ENCODE measurements at regions not wholly inside any gene's neighbourhood (a gene's known extent, or its start where the extent isn't known, plus 50 kb on each side); places are given as distances from the start of the nearest gene placed in this dataset.

DNA sequence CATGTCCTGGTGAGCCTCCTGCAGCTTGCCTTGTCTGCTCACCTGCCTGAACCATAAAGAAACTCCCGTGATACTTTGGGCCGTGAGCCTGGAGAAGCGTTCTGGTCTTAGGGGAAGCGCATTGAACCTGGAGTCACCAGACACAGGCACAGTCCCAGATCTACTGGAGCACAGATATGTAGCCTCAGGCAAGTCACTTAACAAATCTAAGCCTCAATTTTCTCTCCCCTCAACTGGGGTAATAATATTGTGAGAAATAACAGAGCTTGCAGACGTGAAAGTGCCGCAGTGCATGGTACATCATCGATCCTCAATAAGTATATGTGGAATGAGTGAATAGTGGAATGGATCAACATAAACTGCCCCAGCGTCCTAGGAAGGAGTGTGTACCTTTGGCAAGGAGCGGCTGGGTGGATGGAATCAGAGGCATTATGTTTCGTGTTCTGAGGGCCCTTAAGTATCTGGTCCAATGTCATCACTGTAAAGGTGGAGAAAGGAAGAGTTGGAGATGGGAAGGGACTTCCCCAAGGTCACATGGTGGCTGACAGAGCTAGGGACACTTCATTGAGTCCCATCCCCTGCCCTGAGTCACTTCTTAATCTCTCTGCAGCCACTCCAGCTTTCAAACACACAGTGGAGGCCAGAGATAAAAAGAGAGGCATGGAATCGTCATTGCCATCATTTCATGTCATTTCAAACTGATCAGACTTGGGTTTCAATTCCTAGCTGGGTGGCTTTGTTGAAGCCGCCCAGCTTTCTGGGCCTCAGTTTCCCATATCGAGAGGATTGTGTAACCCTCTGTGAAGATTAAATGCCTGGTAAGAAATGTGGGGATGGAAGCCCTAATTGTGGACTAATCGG is 172.4 kb downstream of the DDX1 start:
- TF ChIP-seq CTCF (IDR thresholded peaks at IDR 0.05) (no peak), POLR2A (IDR thresholded peaks at IDR 0.05) (no peak)

All from thyroid gland (tissue), 4 donors.